Middle frontal gyrus (tissue), 1 donor: ENCODE measurements at regions not wholly inside any gene's neighbourhood (a gene's known extent, or its start where the extent isn't known, plus 50 kb on each side); places are given as distances from the start of the nearest gene placed in this dataset.
"Not testable (repeated sequence)": the region's sequence is repeated elsewhere in the genome, so short reads cannot be mapped to it uniquely, and the experiment has no call there.

ENCODE experiments used
- DNase-seq: peaks from one replicate; pipeline ENCODE4 v3.0.0-alpha.2; 2015; ENCODE audit warnings: low spot score; ENCODE audit errors: extremely low spot score

DNA sequence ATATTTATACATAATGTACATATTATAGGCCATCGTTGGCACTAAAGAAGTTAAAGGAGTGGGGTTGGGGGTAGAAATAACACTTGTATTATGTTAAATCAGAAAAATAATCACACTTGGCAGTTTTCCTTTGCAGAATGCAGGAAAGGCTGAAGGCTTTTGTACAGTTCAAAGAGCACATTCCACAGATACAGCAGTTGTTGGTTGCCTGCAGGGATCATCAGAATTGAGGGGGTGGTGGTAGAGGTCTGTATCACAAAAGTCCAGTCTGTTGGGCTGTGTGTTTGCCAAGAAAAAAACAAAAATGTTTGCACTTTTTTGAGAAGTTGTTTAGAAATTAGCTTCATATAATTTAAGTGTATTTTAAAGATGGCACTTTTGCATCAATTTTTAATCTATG, 231.8 kb upstream of the FOXP2 start:
- DNase-seq: no peak

DNA sequence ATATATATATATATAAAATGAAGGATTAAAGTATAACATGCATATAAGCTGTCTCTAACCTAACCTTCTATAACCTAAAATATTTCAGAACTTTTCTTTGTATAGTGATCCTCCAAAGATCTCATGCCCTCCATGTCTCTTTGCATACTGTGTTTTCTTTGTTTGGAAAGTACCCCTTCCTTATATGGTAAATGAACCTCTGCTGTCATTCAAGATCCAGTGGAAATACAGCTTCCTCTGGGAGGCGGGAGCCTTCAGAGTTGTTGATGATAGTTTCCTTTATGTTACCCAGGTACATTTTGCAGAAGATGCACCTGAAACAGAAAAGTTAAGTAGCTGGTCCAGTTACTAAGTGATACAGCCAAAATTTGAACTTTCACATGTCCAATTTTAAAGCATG, 233.3 kb upstream of the FOXP2 start:
- no peak for DNase-seq

DNA sequence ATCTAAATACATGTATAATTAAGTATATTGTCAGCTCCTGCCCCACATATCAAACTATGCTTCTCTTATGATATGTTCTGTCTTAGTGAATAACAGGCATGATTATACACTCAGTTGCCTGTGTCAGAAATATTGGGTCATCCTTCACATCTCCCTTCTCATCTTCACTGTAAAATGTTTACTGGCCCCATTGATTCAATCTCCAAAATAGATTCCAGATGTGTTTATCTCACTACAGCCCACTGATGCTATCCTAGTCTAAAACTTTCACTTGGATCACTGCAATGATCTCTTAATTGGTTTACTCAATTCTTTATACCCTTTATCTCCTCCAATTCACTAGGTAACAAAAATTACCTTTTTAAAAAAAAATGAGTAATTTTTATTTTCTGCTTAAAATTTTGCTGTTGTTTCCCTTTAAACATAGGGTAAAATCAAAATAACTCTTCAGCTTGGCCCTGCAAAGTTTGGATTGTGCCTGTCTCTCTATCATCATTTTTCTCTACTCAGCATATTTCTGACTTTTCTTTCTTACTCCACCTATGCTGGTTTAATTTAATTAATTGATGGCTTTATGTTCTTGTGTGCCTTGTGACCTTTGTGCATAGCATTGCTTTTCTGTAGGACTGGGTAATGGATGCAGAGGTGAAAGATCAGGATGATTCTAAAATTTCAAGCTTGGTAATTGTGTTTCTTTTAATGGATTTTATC, 233.9 kb upstream of the FOXP2 start:
- no peak for DNase-seq

DNA sequence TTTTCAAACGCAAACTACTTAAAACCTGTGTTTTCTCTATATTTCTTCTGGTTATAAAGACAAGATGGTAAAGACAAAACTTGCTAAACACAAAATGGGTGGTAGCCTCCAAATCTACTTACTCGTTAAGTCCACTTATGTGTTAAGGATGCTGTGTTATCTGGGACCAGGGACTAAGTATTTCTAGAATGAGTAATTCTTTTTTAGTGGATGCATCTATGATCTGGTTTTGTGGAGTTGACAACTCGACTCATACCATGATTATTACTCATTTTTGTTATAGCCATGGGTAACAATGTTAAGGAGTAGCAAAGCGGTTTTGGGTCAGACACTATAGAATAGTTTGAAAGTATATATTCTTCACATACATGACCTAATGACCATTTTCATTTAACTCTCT, 239.5 kb upstream of the FOXP2 start:
- no peak for DNase-seq

DNA sequence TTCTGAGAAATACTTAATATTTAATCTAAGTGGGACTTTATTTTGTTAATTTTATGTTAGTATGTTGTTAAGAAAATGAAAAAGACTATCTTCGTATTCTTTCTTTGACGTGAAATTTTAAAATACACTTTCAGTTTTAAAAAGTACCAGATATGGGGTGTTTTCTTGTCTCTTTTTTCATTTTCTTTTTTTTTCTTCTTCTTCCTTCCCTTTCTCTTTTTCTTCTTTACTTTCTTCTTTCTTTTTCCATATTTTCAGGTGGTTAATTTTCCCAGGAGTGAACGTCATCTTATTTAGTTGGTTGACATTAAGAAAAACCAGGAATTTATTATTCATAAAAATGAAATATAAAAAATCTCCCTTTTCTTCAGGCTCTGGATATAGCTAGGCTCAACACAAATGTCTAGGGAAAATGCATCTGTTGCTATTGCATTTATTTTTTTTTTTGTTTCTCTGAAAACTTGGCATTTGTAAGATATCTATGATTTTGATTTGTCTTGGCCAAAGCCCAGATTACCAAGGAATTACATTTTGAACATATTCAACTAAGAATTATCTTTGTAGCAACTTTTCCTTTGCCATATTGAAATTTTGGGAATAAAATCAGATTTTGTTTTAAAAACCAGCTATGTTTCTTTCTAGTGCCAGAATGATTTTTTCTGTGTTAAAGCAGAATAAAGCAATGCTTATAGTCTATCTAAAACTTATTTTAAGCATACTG, 241.3 kb upstream of the FOXP2 start:
- DNase-seq: no peak

DNA sequence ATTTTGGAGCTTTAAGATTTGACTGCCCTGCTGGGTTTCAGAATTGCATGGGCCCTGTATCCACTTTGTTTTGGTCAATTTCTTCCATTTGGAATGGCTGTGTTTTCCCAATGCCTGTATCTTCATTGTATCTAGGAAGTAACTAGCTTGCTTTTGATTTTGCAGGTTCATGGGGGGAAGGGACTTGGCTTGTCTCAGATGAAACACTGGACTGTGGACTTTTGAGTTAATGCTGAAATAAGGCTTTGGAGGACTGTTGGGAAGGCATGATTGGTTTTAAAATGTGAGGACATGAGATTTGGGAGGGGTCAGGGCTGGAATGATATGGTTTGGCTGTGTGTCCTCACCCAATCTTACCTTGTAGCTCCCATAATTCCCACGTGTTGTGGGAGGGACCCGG, 245.2 kb upstream of the FOXP2 start:
- DNase-seq: not testable (repeated sequence)

DNA sequence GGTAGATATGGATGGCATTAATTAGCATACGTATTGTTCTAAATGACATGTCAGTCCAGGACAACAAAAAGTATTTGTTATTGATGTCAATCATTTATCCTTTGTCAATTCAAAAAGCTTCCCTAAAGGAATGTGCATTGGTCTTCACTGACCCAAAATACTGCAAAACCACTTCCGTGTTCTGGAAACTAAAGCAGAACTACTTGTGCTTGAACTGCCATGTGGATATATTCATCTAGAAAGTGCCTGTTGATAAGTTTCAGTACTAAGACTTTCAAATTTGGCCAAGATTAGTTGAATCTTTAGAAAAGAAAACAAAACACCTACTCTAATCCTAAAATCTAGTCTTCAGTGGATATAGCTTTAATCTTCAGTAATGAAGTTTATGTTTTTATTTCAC, 242.1 kb upstream of the PPP1R3A start:
- DNase-seq: no peak

DNA sequence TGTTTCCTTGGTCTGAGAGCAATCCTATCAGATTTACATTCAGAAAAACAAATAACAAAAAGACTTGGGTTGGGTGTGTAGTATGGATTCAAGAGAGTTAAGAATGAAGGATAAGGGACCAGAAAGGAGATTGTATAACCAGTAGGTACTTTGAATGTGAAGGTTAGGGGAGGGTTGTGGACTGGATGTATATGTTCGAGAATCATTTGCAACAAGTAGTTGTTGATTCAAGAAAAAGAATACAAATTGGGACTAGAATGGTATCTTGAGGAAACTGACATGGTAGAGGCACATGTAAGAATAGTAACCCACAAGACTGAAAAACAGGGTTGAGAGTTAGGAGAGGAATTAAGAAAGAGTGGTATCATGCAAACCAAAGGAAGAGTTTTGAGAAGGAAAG, 240.0 kb upstream of the PPP1R3A start:
- no peak for DNase-seq

DNA sequence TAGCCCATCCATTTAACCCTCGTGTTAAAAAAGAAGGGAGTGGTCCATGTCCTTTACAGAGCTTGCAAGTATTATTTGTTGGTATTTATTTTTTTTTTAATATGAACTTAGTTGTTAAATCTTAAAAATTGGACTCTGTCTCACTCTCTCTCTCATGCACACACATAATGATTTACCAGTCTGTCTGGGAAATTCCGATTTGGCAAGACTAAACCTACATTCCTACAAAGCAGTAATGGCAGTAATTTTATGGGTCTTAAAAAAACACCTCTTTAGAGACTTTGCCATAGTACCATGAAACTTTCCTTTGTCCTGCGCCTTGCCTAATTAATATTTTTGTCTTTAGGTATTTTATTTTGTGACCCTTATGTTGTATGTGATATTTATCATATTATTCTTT, 239.5 kb upstream of the PPP1R3A start:
- no peak for DNase-seq

DNA sequence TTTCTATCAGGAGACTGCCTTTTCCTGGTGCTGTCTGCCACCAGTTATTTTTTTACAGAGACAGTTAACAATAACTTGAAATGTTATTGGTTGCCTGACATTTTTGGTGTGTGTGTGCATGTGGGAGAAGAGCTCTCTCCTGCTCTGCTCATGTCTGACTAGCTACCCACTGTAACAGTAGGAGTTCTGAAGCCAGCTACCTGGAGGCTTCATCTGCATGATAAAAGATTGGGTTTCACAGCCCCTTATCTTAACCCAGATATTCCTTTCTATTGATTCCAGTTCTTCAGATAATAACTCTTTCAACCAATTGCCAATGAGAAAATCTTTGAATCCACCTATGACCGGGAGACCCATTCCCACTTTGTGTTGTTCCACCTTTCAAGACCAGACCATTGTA, 237.4 kb upstream of the PPP1R3A start:
- no peak for DNase-seq

DNA sequence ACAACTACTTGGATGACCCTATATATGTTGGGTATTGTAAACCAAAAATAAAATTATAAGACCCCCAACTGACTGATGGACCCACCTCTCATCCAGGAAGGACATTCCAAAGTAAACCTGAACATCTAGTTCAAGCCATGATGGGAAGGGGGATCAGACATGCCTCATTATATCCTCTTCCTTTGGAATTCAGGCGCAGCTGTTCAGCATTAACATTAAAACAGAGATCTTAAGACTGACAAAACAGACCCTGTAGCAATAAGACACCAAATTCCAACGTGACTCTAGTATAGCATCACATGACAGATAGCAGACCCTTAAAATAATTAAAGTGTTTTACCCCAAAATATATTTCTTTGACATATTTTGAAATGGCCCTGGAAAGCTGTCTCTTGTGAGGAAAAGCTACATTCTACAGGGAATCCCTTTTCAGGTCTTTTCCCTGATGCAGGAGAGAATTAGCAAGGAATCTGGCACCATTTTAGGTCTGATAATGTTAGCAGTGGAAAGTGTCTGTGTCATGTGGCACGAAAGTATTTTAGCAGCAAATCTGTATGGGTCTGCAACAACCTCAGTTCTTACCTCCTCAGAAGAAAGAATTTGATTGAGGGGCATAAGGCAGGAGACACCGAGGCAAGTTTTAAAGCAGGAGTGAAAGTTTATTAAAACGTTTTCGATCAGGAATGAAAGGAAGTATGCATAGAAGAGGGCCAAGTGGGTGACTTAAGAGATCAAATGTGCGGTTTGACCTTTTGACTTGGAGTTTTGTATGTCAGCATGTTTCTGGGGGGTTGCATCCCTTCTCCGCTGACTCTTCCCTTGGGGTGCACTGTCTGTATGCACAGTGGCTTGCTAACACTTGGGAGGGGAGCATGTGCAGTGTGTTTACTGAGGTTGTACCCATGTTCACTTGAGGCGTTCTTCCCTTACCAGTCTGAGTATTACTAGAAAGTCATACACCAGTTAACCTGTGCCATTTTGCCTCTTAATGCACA, 236.6 kb upstream of the PPP1R3A start:
- no peak for DNase-seq

DNA sequence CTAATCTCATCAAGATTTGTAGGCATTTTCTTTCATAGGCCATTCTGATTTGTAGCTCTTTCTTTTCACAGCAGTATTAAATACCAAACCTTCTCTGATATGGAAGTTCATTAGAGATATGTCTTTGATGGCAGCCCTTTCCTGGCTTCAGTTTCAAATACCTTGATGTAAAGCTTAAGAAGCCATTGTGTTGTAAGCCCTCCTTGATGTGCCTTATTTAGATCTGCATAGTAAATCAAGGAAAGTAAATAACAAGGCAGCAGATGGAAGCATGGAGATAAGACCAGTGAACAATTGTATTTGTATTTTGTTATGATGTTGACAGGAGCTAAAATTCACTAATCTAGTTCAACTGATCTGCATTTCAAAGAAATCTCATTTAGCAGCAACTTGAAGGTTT, 234.9 kb upstream of the PPP1R3A start:
- DNase-seq: no peak

DNA sequence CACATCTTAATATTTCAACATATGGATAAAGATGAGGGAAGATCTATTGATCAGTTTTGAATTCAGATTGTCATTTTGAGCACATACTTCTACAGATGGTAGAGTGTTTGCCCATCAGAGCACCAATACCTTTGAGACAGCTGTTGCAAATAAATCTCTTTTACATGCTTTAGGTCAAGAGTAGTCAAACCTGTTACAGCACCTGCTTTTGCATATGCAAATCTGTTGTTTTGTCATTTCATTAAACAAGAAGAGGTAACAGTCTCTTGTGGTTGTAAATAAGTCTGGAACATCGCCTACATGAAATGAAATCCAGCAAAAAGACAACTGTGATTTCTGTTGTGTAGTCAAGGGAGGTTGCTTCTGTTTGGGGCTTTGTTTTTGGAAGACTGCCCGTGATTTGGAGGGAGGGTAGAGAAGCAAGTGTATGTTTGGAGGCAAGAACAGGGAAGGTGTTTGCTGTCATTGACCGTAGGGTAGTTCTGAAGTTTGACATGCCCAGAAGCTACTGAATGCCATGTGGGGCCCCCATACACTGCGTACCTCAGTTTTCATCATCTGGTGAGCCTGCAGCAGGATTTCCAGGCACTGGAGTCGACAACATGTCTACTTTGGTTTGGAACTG, 233.6 kb upstream of the PPP1R3A start:
- no peak for DNase-seq

DNA sequence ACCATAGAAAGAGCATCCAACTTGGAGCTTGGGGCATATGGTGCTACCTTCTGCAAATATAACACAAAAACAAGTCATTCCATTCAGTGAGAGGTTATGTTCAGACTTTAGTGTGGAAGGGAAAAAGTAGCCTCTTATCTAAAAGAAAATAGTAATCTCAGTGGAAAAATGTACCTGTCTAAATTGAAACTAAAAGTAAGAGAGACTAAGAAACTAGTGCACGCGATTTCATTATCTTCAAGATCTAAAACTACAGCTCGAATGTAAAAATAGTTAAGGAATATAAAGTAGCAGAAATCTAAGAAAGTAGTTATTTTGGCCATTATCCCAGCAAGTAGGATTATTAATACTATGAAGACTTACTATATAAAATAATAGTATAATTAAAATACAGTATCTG, 233.0 kb upstream of the PPP1R3A start:
- no peak for DNase-seq

DNA sequence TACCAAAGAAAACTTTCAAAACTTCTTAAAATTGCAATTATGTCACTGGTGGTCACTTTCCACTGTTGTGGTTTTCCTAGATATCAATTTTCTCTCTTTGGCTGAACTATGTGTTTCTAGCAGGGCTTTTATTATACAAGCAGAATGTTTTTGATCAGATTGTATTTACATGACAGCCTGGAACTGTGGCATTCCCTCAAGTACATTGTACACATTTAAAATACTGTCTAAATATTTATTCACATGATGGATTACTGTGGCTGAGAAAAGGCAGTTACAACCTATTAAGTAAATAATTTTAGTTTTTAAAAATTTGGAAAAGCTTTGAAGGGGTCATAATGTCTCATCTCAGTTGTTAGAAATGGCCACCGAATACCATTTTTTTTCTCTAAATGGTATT, 231.9 kb upstream of the PPP1R3A start:
- DNase-seq: no peak

DNA sequence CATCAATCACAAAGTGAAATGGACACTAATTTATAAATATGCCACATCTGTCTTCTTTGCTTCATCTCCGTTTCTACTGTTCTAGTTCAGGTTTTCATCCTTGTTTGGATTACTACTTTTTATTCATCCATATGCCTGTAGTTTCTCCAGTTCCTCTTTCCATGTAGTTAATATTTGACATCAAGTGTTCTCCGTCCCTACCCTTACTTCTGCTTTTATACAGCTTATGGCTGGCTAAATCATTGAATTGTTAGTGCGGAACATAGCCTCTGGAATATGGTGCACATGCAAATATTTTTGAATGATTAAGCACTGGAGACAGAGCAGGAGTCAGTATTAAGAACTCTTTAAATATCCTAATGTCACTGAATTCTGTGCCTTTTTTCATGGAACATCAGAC, 230.0 kb upstream of the PPP1R3A start:
- no peak for DNase-seq

DNA sequence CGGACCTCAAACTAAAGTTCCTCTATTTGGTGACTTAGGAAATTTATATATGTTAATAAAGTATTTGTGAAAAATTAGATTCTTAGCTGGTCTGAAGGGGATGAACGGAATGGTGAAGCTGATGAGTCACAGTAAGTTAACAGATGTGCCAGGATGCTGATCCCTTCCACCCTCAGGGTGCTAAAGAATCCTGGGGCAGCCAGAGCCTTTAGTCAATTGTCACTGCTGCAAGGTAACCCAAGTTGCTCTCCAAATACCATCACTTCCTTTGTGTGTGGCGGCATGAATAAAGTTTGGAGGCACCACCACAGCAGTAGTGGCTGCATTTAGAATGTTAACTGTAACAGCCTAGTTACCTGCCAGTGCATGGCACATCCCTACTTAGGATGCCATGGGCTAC, 222.6 kb upstream of the PPP1R3A start:
- no peak for DNase-seq

DNA sequence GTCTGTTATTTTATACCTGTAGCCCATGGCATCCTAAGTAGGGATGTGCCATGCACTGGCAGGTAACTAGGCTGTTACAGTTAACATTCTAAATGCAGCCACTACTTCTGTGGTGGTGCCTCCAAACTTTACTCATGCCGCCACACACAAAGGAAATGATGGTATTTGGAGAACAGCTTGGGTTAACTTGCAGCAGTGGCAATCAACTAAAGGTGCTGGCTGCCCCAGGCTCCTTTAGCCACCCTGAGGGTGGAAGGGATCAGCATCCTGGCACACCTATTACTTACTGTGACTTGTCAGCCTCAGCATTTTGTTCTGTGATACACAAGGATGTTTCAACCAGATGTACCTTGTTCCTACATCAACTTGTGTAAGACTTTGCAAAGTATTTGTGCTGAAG, 221.8 kb upstream of the PPP1R3A start:
- no peak for DNase-seq

DNA sequence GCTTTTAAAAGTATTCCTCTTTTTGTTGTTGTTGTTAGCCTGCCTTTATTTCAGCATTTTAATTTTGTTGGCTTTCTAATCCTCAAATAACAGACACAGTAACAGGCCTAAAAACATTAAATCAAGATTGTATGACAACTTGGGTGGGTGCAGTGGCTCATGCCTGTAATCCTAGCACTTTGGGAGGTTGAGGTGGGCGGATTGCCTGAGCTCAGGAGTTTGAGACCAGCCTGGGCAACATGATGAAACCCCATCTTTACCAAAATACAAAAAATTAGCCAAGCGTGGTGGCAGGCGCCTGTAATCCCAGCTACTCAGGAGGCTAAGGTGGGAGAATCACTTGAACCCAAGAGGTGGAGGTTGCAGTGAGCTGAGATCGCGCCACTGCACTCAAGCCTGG, 220.9 kb upstream of the PPP1R3A start:
- not testable (repeated sequence) for DNase-seq

DNA sequence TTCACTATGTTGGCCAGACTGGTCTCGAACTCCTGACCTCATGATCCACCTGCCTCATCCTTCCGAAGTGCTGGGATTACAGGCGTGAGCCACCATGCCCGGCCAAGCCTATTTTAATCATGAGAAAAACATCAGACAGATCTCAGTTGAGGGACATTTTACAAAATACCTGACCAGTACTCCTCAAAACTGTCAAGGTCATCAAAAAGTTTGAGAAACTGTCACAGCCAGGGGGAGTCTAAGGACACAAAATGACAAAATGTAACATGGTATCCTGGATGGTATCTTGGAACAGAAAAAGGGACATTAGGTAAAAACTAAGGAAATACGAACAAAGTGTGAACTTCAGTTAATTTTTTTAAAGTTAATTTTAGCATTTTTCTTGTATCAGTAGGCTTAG, 219.8 kb upstream of the PPP1R3A start:
- no peak for DNase-seq

DNA sequence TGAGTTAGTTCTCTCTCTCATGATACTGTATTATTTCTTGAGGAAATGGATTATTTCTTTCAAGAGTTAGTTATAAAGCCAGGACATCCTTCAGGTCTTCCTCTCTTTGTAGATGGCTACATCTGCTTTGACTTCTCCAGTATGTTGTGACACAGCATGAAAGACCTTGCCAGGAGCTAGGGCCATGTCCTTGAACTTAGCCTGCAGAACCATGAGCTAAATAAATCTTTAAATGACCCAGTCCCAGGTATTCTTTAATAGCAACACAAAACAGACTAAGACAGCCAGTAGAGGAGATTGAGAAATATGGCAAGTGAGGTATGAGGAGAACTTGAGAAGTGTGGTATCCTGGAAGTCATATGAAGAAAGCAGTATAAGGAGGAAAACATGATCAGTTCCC, 214.9 kb upstream of the PPP1R3A start:
- DNase-seq: no peak

DNA sequence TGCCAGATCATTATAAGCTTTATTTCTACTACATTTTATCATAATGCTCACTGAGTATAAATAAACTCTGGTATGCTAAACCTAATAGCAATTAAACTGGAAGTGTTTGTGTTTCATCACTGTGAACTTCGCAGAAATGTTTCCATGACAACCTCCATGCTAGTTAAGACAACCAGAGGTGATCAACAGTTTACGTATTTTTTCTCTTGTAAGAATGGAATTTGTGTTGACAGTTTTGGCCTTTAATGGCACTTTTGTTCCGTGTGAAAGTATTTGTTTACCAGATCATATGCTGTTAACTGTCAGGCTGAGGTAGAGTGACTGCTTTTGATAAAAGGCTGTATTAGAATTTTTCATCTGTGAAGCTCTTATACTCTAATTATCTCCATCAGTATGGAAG, 212.1 kb upstream of the PPP1R3A start:
- DNase-seq: no peak
